Naive thymus-derived CD8-positive, alpha-beta T cell (primary cell): ENCODE measurements at regions not wholly inside any gene's neighbourhood (a gene's known extent, or its start where the extent isn't known, plus 50 kb on each side); places are given as distances from the start of the nearest gene placed in this dataset.
"Not testable (repeated sequence)": the region's sequence is repeated elsewhere in the genome, so short reads cannot be mapped to it uniquely, and the experiment has no call there.

Experiments
- ATAC-seq, 2 donors: fragments of 150-1000 bp; cut with Tn5 transposase in 1 of 2; sonication (Bioruptor Pico), chemical (Tn5 transposase) in 1 of 2; 1 replicate in 1 of 2; 2 replicates in 1 of 2; pipeline ENCODE4 v1.10.0; 2021; ENCODE audit warnings: mild to moderate bottlenecking in 2 of 2, moderate library complexity in 2 of 2
- POLR2A ChIA-PET: fragments of 350-600 bp; sonication (Branson Sonifier 250); formaldehyde crosslinking; loops from one replicate; lab custom pipeline; 2021; ENCODE audit warnings: antibody characterized with exemption; lab: Charles Lee
- DNase-seq, 10 donors: peaks; one replicate each; pipeline versions ENCODE4 v3.0.0 to v3.0.0-alpha.2; 2020 to 2022
- H3K27ac Mint-ChIP-seq, 10 donors: one replicate each; pipeline ENCODE4 v1.8.0; 2020 to 2022; ENCODE audit warnings: mild to moderate bottlenecking in 10 of 10, mixed read lengths in 10 of 10, moderate library complexity in 4 of 10, inconsistent platforms in 1 of 10
- H3K27me3 Mint-ChIP-seq, 5 donors: one replicate each; pipeline ENCODE4 v1.8.0; 2021 to 2022; ENCODE audit warnings: mixed read lengths in 5 of 5
- H3K36me3 Mint-ChIP-seq, 3 donors: one replicate each; pipeline ENCODE4 v1.8.0; 2020 to 2022; ENCODE audit warnings: mixed read lengths in 3 of 3, mild to moderate bottlenecking in 2 of 3, inconsistent platforms in 1 of 3
- H3K4me1 Mint-ChIP-seq, 4 donors: one replicate each; pipeline ENCODE4 v1.8.0; 2021 to 2022; ENCODE audit warnings: mixed read lengths in 4 of 4
- H3K4me3 Mint-ChIP-seq, 10 donors: one replicate each; pipeline ENCODE4 v1.8.0; 2020 to 2022; ENCODE audit warnings: mild to moderate bottlenecking in 10 of 10, mixed read lengths in 10 of 10, moderate library complexity in 6 of 10, inconsistent platforms in 1 of 10
- H3K9me3 Mint-ChIP-seq, 9 donors: one replicate each; pipeline ENCODE4 v1.8.0; 2020 to 2022; ENCODE audit warnings: mixed read lengths in 9 of 9, mild to moderate bottlenecking in 3 of 9, inconsistent platforms in 1 of 9, moderate library complexity in 1 of 9

GRCh38 chr5:136584474-136584873, 219.1 kb upstream of the TRPC7 start:
- Mint-ChIP-seq H3K4me1 (no peaks in the 10 kb centered on the region), H3K36me3 (no peaks in the 10 kb centered on the region), H3K4me3 (no peak overlapping the region), H3K9me3 (peaks cover 0 to 26% (median 4%) of the 10 kb centered on the region in 9 donors), H3K27ac (no peak overlapping the region), H3K27me3 (peaks cover 0 to 1% (median 0%) of the 10 kb centered on the region in 5 donors)
- DNase-seq, result no peak
- POLR2A ChIA-PET, result no interaction called here
- ATAC-seq, result no peak

GRCh38 chr5:136579238-136579637, 213.9 kb upstream of the TRPC7 start:
- POLR2A ChIA-PET, result no interaction called here
- no peaks in the 10 kb centered on the region for H3K4me1 Mint-ChIP-seq
- no peak for ATAC-seq
- H3K27ac Mint-ChIP-seq, result no peak overlapping the region
- DNase-seq, result no peak
- no peak overlapping the region for H3K4me3 Mint-ChIP-seq
- H3K9me3 Mint-ChIP-seq, result peaks cover 0 to 9% (median 3%) of the 10 kb centered on the region in 9 donors
- no peaks in the 10 kb centered on the region for H3K36me3 Mint-ChIP-seq
- peaks cover 0 to 4% (median 0%) of the 10 kb centered on the region in 5 donors for H3K27me3 Mint-ChIP-seq

GRCh38 chr5:136569875-136570274, 204.5 kb upstream of the TRPC7 start:
- H3K4me3 Mint-ChIP-seq, H3K27ac Mint-ChIP-seq: not testable (repeated sequence)

DNA sequence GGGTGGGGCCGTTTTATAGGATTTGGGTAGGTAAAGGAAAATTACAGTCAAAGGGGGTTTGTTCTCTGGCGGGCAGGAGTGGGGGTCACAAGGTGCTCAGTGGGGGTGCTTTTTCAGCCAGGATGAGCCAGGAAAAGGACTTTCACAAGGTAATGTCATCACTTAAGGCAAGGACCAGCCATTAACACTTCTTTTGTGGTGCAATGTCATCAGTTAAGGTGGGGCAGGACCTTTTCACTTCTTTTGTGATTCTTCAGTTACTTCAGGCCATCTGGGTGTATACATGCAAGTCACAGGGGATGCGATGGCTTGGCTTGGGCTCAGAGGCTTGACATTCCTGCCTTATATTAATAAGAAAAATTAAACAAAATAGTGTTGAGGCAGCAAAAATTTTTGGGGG, 200.1 kb upstream of the TRPC7 start:
- H3K27me3 Mint-ChIP-seq, result peaks cover 0 to 29% (median 0%) of the 10 kb centered on the region in 5 donors
- H3K36me3 Mint-ChIP-seq, H3K27ac Mint-ChIP-seq, POLR2A ChIA-PET, ATAC-seq, DNase-seq, H3K4me1 Mint-ChIP-seq, H3K4me3 Mint-ChIP-seq: not testable (repeated sequence)
- H3K9me3 Mint-ChIP-seq, result peaks cover 0 to 55% (median 7%) of the 10 kb centered on the region in 9 donors

More at GRCh38 chr5:136569875-136570274, 204.5 kb upstream of the TRPC7 start:
- H3K36me3 Mint-ChIP-seq, ATAC-seq, POLR2A ChIA-PET, H3K4me1 Mint-ChIP-seq, DNase-seq: not testable (repeated sequence)
- Mint-ChIP-seq H3K9me3 (peaks cover 0 to 41% (median 5%) of the 10 kb centered on the region in 9 donors), H3K27me3 (peaks cover 0 to 22% (median 0%) of the 10 kb centered on the region in 5 donors)

- H3K4me3 Mint-ChIP-seq, DNase-seq, POLR2A ChIA-PET, H3K36me3 Mint-ChIP-seq, H3K4me1 Mint-ChIP-seq, ATAC-seq, H3K27ac Mint-ChIP-seq: not testable (repeated sequence)
- H3K27me3 Mint-ChIP-seq, result peaks cover 0 to 29% (median 0%) of the 10 kb centered on the region in 5 donors
- H3K9me3 Mint-ChIP-seq, result peaks cover 0 to 55% (median 7%) of the 10 kb centered on the region in 9 donors
These were observed 199.7 kb upstream of the TRPC7 start for GRCh38 chr5:136565050-136565449.

GRCh38 chr5:136564431-136564830, 199.1 kb upstream of the TRPC7 start:
- not testable (repeated sequence) for H3K27ac Mint-ChIP-seq

GRCh38 chr5:136563489-136563888, 198.1 kb upstream of the TRPC7 start:
- Mint-ChIP-seq H3K36me3 (no peaks in the 10 kb centered on the region), H3K27ac (peak overlapping the region in 2 of 10 donors; percentile 11 to 23), H3K27me3 (peaks cover 0 to 26% (median 0%) of the 10 kb centered on the region in 5 donors), H3K4me1 (peaks cover 0 to 5% (median 0%) of the 10 kb centered on the region in 4 donors), H3K4me3 (no peak overlapping the region), H3K9me3 (peaks cover 0 to 44% (median 7%) of the 10 kb centered on the region in 9 donors)
- DNase-seq, result no peak
- ATAC-seq, result no peak
- POLR2A ChIA-PET, result no interaction called here

More at GRCh38 chr5:136564431-136564830, 199.1 kb upstream of the TRPC7 start:
- DNase-seq, H3K4me1 Mint-ChIP-seq, H3K36me3 Mint-ChIP-seq, POLR2A ChIA-PET, H3K4me3 Mint-ChIP-seq, ATAC-seq: not testable (repeated sequence)
- Mint-ChIP-seq H3K27me3 (peaks cover 0 to 29% (median 0%) of the 10 kb centered on the region in 5 donors), H3K9me3 (peaks cover 0 to 53% (median 7%) of the 10 kb centered on the region in 9 donors)

DNA sequence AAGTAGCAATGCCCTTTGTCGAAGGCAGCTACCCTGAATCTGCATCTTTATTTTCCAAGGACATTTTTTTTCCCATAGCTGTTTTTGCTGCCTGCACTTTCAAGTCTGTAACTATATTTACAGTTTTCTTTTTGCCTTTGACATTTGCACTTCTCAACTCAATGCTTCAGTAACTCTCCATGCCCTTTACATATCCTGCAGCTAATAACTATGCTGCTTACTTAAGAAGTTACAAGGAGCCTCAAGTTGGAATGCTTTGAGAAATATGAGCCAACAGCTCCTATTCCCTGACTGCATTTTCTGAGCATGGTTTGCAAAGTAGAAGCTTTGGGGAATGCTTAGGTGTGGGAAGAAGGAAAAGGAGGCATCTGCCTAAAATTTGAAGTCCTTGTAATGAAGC, 194.8 kb upstream of the TRPC7 start:
- Mint-ChIP-seq H3K4me3 (no peak overlapping the region), H3K27me3 (peaks cover 0 to 11% (median 1%) of the 10 kb centered on the region in 5 donors), H3K27ac (no peak overlapping the region), H3K4me1 (peaks cover 0 to 3% (median 0%) of the 10 kb centered on the region in 4 donors), H3K36me3 (peaks cover 0 to 3% (median 0%) of the 10 kb centered on the region in 3 donors), H3K9me3 (peaks cover 5 to 32% (median 9%) of the 10 kb centered on the region in 9 donors)
- POLR2A ChIA-PET, result no interaction called here
- ATAC-seq (no peak), DNase-seq (no peak)

GRCh38 chr5:136559651-136560050, 194.3 kb upstream of the TRPC7 start:
- no peak for ATAC-seq
- DNase-seq, result no peak
- H3K27ac Mint-ChIP-seq, result no peak overlapping the region
- H3K4me1 Mint-ChIP-seq, result peaks cover 0 to 2% (median 0%) of the 10 kb centered on the region in 4 donors
- peaks cover 0 to 11% (median 1%) of the 10 kb centered on the region in 5 donors for H3K27me3 Mint-ChIP-seq
- POLR2A ChIA-PET, result no interaction called here
- H3K36me3 Mint-ChIP-seq, result peaks cover 0 to 8% (median 0%) of the 10 kb centered on the region in 3 donors
- no peak overlapping the region for H3K4me3 Mint-ChIP-seq
- H3K9me3 Mint-ChIP-seq, result peaks cover 8 to 36% (median 10%) of the 10 kb centered on the region in 9 donors

DNA sequence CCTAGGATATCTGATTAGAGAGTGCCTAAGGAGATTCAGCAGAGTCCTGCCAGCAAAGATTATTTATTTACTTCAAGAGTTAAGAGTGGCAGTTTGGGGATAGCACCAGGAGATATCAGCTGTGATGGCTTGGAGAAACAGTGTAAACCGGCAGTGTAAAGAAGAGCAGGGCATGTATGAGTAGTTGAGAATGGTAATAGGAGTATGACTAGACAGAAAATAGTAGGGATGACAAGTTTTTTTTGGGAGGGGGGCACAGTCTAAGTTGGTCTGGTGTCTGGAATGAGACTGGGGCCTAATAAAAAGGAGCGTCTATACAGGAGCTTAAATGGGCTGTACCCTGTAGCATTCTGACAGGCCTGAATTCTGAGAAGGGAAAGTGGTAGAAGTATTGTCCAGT, 181.8 kb upstream of the TRPC7 start:
- H3K36me3 Mint-ChIP-seq, DNase-seq, H3K4me1 Mint-ChIP-seq, H3K4me3 Mint-ChIP-seq, POLR2A ChIA-PET, H3K27ac Mint-ChIP-seq, ATAC-seq: not testable (repeated sequence)
- Mint-ChIP-seq H3K27me3 (peaks cover 0 to 22% (median 0%) of the 10 kb centered on the region in 5 donors), H3K9me3 (peaks cover 0 to 21% (median 7%) of the 10 kb centered on the region in 9 donors)

DNA sequence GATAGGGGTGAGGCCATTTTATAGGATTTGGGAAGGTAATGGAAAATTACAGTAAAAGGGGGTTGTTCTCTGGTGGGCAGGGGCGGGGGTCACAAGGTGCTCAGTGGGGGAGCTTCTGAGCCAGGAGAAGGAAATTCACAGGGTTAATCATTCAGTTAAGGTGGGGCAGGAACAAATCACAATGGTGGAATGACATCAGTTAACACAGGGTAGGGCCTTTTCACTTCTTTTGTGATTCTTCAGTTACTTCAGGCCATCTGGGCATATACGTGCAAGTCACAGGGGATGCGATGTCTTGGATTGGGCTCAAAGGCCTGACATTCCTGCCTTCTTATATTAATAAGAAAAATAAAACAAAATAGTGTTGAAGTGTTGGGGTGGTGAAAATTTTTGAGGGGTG, 181.1 kb upstream of the TRPC7 start:
- H3K4me3 Mint-ChIP-seq, H3K27ac Mint-ChIP-seq, H3K36me3 Mint-ChIP-seq, ATAC-seq, H3K4me1 Mint-ChIP-seq, POLR2A ChIA-PET, DNase-seq: not testable (repeated sequence)
- Mint-ChIP-seq H3K9me3 (peaks cover 0 to 28% (median 6%) of the 10 kb centered on the region in 9 donors), H3K27me3 (peaks cover 0 to 22% (median 0%) of the 10 kb centered on the region in 5 donors)

- H3K4me3 Mint-ChIP-seq, H3K36me3 Mint-ChIP-seq, H3K27ac Mint-ChIP-seq, DNase-seq, POLR2A ChIA-PET, ATAC-seq, H3K4me1 Mint-ChIP-seq: not testable (repeated sequence)
- H3K27me3 Mint-ChIP-seq, result peaks cover 0 to 22% (median 0%) of the 10 kb centered on the region in 5 donors
- peaks cover 0 to 29% (median 6%) of the 10 kb centered on the region in 9 donors for H3K9me3 Mint-ChIP-seq
These were observed 179.7 kb upstream of the TRPC7 start for GRCh38 chr5:136545031-136545430.

GRCh38 chr5:136538534-136538933, 173.2 kb upstream of the TRPC7 start:
- Mint-ChIP-seq H3K4me3 (no peak overlapping the region), H3K27me3 (no peaks in the 10 kb centered on the region), H3K4me1 (no peaks in the 10 kb centered on the region), H3K27ac (no peak overlapping the region), H3K36me3 (no peaks in the 10 kb centered on the region), H3K9me3 (peaks cover 0 to 13% (median 3%) of the 10 kb centered on the region in 9 donors)
- DNase-seq, result no peak
- no peak for ATAC-seq
- POLR2A ChIA-PET, result no interaction called here

GRCh38 chr5:136529081-136529480, 163.7 kb upstream of the TRPC7 start:
- POLR2A ChIA-PET, result no interaction called here
- Mint-ChIP-seq H3K9me3 (peaks cover 0 to 6% (median 0%) of the 10 kb centered on the region in 9 donors), H3K4me1 (no peaks in the 10 kb centered on the region), H3K4me3 (no peak overlapping the region), H3K27me3 (peaks cover 0 to 1% (median 0%) of the 10 kb centered on the region in 5 donors), H3K36me3 (no peaks in the 10 kb centered on the region), H3K27ac (no peak overlapping the region)
- DNase-seq (no peak), ATAC-seq (no peak)
